GM23248 (cell line): ENCODE measurements at regions not wholly inside any gene's neighbourhood (a gene's known extent, or its start where the extent isn't known, plus 50 kb on each side); places are given as distances from the start of the nearest gene placed in this dataset.

Experiments
- EZH2 ChIP-seq: fragments of 200-600 bp; sonication (generic); IDR thresholded peaks from 2 replicates; pipeline ENCODE4 v1.6.1; 2018; ENCODE audit warnings: antibody characterized with exemption, mild to moderate bottlenecking; ENCODE audit not compliant: insufficient read depth, poor library complexity, severe bottlenecking
- EZH2phosphoT487 ChIP-seq: fragments of 200-600 bp; sonication (generic); IDR thresholded peaks from 2 replicates; pipeline ENCODE4 v1.6.1; 2018; ENCODE audit warnings: antibody characterized with exemption, moderate library complexity, mild to moderate bottlenecking, low read depth; ENCODE audit not compliant: insufficient read depth

- TF ChIP-seq EZH2: no peak
- TF ChIP-seq EZH2phosphoT487: no peak
These were observed 267.2 kb downstream of the TMEM114 start for GRCh38 chr16:8323153-8323552.
